CD4-positive, alpha-beta T cell treated with Interleukin-12 subunit alpha and Interleukin-12 subunit beta, for 1 hour (primary cell): ENCODE measurements at regions not wholly inside any gene's neighbourhood (a gene's known extent, or its start where the extent isn't known, plus 50 kb on each side); places are given as distances from the start of the nearest gene placed in this dataset.
"Not testable (repeated sequence)": the region's sequence is repeated elsewhere in the genome, so short reads cannot be mapped to it uniquely, and the experiment has no call there.

Experiments used
- DNase-seq: peaks from one replicate; pipeline ENCODE4 v3.0.0-alpha.2; 2020

DNA sequence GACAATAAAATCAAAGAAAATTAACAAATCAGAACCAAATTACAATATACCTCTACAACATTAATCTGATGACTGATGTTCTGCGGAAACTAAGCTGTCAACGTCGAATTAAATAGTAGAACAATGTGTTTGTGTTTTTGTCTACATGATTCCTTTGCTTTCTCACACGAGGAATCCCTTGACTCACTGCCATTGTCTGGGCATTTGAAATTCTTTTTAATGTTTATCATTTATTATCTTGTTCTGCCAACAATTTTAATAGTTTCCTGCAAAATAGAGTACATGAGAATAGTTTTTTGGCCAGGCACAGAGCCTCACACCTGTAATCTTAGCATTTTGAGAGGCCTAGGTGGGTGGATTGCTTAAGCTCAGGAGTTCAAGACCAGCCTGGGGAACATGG is 76.6 kb upstream of the KRAS start:
- no peak for DNase-seq

DNA sequence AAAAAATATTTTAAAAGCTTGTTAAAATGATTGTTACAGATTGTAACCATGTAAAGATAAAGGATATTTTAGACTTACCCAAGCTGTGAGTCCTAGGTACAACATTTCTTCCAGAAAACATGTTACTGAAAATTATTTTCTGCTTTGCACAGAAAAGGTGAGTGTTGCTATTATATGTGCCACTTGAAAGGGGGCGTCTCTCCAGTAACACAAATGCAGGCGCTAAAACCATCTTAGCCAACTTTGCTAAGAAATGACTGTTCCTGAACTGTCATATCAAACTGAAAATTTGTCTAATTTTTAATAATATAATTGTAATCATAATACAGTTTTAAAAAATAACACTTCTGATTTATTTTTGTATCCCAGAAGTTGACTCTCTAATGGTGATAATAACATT is 75.6 kb upstream of the KRAS start:
- no peak for DNase-seq

- DNase-seq, result no peak
Measured at GRCh38 chr12:25324861-25325260, 74.1 kb upstream of the KRAS start.

DNA sequence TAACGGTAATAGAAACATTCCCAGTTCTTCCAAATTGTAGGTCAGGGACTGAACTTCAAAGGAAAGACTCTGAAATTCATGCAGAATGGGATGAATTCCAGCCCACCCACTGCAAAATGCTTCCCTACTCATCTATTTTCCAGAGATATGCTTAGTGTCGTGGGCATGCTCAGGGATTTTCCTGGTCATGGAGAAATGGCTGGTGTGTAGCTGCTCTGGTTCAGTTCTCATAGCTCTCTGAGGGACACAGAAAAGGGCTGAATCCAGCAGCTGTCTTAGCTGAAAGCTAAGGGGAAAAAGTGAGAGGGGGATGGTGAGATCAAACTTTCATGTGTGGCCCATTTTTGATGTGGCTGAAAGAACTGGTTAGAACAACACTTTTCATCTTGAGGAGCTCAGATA is 72.9 kb upstream of the KRAS start:
- peak; percentile 34 for DNase-seq

DNA sequence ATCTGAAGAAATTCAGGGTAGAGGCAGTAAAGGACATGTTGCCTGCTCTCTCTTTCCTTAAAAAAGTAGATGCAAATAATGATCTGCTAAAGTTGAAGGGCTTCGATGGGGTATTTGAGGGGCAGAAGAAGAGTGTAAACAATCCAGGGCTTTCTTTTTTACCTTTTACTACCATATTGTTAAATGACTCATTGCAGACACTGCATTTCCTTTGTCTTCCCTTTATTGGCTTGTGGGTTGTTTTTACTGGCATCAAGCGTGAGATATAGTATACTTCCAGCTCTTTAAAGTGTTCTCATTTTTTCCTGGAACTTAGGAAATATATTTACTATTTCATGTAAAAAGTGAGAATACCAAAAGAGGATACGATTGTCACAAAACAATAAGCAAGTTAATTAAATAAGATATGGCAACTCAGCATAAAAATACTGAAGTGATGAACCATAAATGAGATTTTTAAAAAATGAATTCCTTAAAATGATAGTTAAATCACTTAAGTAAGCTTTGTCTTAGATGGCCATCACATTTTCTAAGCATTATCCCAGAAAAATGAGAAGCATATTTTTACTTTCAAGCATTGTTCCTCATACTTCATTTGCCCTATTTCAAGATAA is 72.3 kb upstream of the KRAS start:
- peak; percentile 21 for DNase-seq

- DNase-seq, result peak; percentile 34
Measured at GRCh38 chr12:25322351-25322750, 71.6 kb upstream of the KRAS start.

DNA sequence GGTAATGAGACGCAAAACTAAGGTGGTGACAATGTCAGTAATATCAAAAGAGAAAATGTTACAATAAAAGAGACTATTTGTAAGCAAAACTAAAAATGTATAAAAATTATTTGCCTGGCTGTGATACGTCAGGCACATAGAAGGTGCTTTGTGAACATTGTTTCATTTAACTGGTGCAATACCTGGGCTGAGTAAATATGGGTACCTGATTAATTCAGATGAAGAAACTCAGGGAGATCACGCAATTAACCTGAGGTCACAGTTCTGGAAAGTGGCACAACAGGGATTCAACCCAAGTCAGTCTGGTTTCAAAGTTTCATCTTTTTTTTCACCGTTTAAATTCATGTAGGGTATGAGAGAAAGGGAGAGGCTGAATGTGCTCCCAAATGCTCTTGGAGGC is 71.0 kb upstream of the KRAS start:
- DNase-seq, result no peak

DNA sequence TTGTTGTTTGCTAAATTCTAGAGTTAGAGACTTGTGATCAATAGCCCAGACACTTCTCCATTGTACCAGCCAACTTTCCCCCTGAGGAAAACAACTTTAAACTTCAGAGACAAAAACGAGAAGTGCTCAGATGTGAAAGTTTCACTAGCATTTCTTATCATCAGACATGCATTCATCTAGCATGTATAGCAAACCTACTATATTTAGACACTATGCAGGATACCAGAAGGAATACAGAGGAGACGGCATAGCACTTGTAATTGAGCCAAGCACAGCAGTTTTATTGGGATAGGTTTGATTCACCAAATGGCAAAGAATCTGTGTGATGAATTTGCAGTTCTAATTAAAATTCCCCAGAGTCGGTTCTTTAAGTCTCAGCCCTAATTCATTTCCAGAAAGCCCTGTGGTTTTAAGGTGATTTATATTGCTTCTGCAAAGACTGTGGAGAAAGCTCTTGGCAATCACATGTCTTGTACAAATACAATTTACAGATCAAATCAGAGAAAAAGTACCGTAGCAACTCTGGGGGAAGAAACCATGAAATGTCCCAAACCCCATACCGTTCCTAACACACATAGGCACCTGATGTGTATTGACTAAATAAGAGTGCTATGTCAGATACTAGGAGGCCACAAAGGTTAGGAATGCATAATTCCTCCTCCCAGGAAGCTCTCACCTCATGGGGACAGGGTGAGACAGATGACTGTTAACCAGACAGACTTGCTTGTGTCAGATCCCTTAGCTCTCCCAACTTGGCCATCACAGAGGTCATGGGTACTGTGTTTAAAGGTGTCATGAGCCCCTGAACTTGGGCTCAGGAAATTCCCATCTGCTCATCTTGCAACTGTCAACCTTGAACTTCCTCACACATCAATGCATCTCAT is 69.6 kb upstream of the KRAS start:
- no peak for DNase-seq

DNA sequence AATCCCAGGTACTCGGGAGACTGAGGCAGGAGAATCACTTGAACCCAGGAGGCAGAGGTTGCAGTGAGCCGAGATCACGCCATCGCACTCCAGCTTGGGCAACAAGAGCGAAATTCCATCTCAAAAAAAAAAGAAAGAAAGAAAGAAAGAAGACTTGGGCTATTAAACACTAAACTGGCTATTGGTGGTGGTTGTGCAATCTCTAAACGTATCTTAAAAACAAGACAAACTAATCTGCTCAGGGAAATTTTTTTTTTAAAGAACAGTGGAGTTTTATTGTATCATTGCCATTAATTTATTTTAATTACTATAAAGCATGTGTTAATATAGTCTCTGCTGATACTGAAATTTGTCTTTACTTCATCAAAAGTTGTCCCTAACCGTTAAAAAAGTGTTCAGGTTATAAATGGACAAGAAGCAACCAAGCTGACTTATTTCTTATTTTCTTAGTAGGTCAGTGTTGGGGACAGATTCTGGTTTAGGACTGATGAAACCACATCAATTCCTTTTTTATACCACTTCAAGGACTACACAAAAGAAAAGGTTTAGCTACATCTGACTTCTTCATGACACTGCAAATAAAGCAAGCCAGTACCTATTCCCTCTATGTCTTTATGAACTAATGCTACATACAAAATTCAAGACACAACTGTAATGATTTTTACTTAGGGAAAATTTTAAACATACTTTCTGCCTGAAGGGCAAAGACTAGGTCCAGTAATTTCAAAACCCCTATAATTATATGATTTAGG is 68.7 kb upstream of the KRAS start:
- DNase-seq, result no peak

DNA sequence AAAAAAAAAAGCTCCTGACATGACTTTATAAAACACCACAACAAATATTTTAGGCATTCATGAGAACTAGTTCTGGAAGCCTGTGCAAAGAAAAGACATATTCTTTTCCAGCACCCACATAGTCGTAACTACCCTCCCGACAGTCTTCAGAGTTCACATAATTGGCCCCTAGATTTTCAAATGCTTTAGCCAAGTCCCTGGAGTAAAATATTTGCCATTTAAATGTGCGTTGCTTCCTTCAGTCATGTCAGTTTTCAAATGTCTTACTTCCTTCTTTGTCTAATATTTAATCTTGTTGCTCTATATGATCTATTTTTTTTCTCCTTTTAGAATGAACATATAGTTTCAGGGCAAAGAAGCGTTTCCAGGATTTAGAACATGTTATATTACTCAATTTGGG is 66.8 kb upstream of the KRAS start:
- DNase-seq, result no peak

- no peak for DNase-seq
Measured at GRCh38 chr12:25315388-25315787, 64.7 kb upstream of the KRAS start.

- not testable (repeated sequence) for DNase-seq
Measured at GRCh38 chr12:25313266-25313990, 62.7 kb upstream of the KRAS start.

DNA sequence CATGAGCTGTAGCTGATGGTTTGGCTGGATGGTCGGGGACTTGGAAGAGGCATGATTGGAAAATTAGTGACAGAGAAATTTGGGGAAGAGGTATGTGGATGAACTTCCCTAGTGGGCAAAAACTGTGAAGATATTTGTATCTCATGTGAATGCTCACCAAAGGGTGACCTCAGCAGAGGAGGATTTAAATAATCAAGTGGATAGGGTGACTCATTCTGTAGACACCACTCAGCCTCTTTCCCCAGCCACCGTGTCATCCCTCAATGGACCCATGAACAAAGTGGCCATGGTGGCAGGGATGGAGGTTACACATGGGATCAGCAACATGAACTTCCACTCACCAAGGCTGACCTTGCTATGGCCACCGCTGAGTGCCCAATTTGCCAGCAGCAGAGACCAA is 60.8 kb upstream of the KRAS start:
- DNase-seq, result no peak

- DNase-seq, result not testable (repeated sequence)
Measured at GRCh38 chr12:25310071-25310470, 59.3 kb upstream of the KRAS start.

DNA sequence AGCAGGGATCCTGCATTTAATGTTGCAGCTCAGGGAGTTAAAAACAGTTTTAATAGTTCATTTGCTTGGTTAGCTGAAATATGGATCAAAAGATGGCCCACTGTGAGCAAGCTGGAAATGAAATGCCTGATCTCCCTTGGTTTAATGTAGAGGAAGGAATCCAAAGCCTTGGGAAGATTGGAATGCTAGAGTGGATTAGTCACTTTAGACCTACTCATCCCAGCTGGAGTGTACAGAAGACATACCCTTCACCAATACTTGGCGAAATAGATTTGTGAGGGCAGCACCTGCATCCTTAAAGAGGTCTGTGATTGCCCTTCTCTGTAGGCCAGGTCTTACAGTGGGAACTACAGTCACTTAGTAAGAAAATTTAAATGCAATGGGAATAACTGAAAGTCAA is 58.0 kb upstream of the KRAS start:
- no peak for DNase-seq

DNA sequence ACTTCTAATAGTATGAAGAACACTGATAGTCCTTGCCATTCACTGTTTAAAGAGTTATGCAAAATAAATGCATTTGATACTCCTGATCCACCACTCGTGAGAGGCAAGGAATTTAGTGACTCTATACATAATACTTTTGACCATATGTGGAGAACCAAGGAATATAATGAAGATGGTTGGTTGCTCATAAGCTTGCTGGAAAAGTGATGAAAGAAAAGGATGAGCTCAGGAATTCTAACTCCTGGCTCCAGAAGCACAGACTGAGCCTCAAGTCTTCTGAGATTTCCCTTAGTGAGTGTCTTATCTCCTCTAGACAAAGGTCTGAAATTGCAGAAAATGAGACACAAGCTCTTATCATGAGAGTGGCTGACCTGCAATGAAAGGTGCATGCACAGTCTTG is 57.1 kb upstream of the KRAS start:
- DNase-seq, result no peak

DNA sequence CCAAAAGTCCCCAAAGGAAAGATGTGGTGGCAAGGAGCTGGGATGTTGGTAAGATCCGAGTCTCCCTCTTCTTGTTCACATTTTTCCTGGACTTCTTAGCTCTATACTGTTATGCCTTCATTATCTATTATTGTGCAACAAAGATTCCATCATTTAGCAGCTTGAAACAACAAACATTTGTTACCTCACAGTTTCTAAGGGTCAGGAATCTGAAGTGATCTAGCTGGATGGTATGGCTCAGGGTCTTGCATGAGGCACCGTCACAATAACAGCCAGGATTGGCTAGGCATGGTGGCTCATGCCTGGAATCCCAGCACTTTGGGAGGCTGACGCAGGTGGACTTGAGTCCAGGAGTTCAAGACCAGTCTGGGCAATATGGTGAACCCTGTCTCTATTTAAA is 51.1 kb upstream of the KRAS start:
- no peak for DNase-seq
